ENCODE measurements at regions not wholly inside any gene's neighbourhood (a gene's known extent, or its start where the extent isn't known, plus 50 kb on each side); places are given as distances from the start of the nearest gene placed in this dataset.

- TF ChIP-seq CTCF (conservative IDR thresholded peaks at IDR 0.05; ENCODE audit: low read length): no peak
- no peak for TF ChIP-seq EZH2phosphoT487 (IDR thresholded peaks at IDR 0.05; ENCODE audit: borderline replicate concordance)
Observed at GRCh38 chr13:99869830-99870229, 101.7 kb downstream of the ZIC5 start.

Measured in Loucy (cell line).